ENCODE measurements at regions not wholly inside any gene's neighbourhood (a gene's known extent, or its start where the extent isn't known, plus 50 kb on each side); places are given as distances from the start of the nearest gene placed in this dataset.

- no peak for TF ChIP-seq EZH2 (IDR thresholded peaks at IDR 0.05; ENCODE audit: low read length, missing control alignments)
- TF ChIP-seq CTCF (conservative IDR thresholded peaks at IDR 0.05 in 1 of 2, IDR thresholded peaks at IDR 0.05 in 1 of 2; ENCODE audit: low read depth in 1 of 2, low read length in 2 of 2), result no peak
- Histone ChIP-seq H3K27ac (ENCODE audit: insufficient read depth, low read length) (no peak overlapping the region), H4K20me1 (ENCODE audit: control insufficient read depth, extremely low read depth, insufficient read depth, low read length) (no peaks in the 10 kb centered on the region), H3K4me3 (replicated peaks in 1 of 4; ENCODE audit: control extremely low read depth in 1 of 4, insufficient read depth in 1 of 4, low read depth in 3 of 4, low read length in 4 of 4) (no peak overlapping the region), H3K4me2 (ENCODE audit: extremely low read depth, insufficient read depth, low read length) (no peak overlapping the region), H3K9ac (ENCODE audit: insufficient read depth, low read length) (no peak overlapping the region), H2AFZ (ENCODE audit: low read length) (no peak overlapping the region), H3K9me3 (ENCODE audit: control insufficient read depth, insufficient read depth, low read depth, low read length) (no peaks in the 10 kb centered on the region), H3K36me3 (ENCODE audit: control insufficient read depth, insufficient read depth, low read length) (no peaks in the 10 kb centered on the region), H3K27me3 (ENCODE audit: control insufficient read depth, insufficient read depth, low read length) (no peaks in the 10 kb centered on the region), H3K4me1 (ENCODE audit: control insufficient read depth, extremely low read depth, insufficient read depth, low read length) (no peaks in the 10 kb centered on the region), H3K79me2 (ENCODE audit: control insufficient read depth, insufficient read depth, low read length) (no peaks in the 10 kb centered on the region)
- no peak for DNase-seq (ENCODE audit: low read depth in 2 of 2)
Observed at GRCh38 chr5:56594792-56595191, 220.6 kb upstream of the MAP3K1 start.

DNA sequence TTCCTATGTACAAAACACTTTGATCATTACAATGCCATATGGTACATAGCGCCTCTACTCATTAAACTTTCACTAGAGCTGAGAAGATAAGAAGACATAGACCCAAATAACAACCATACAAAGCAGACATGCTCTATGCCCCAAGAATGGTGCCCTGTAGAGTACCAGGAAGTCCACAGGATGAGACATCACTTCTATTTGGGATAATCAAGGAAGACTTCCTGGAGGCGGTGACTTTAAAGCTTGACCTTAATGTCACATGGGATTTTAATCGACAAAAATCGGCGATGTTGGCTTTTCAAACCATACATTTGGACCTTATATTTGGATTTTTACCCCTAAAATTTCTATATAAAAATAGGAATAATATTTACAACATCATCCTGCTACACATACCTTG, 224.3 kb upstream of the MAP3K1 start:
- H3K4me1 ChIP-seq (ENCODE audit: control insufficient read depth, extremely low read depth, insufficient read depth, low read length), result peaks cover 1% of the 10 kb centered on the region
- H3K36me3 ChIP-seq (ENCODE audit: control insufficient read depth, insufficient read depth, low read length), result no peaks in the 10 kb centered on the region
- no peak overlapping the region for H3K9ac ChIP-seq (ENCODE audit: insufficient read depth, low read length)
- H3K4me2 ChIP-seq (ENCODE audit: extremely low read depth, insufficient read depth, low read length), result no peak overlapping the region
- no peaks in the 10 kb centered on the region for H4K20me1 ChIP-seq (ENCODE audit: control insufficient read depth, extremely low read depth, insufficient read depth, low read length)
- peaks cover 5% of the 10 kb centered on the region for H3K27me3 ChIP-seq (ENCODE audit: control insufficient read depth, insufficient read depth, low read length)
- no peaks in the 10 kb centered on the region for H3K79me2 ChIP-seq (ENCODE audit: control insufficient read depth, insufficient read depth, low read length)
- DNase-seq (ENCODE audit: low read depth in 2 of 2), result no peak
- no peak overlapping the region for H3K4me3 ChIP-seq (replicated peaks in 1 of 4; ENCODE audit: control extremely low read depth in 1 of 4, insufficient read depth in 1 of 4, low read depth in 3 of 4, low read length in 4 of 4)
- TF ChIP-seq EZH2 (IDR thresholded peaks at IDR 0.05; ENCODE audit: low read length, missing control alignments) (no peak), CTCF (conservative IDR thresholded peaks at IDR 0.05 in 1 of 2, IDR thresholded peaks at IDR 0.05 in 1 of 2; ENCODE audit: low read depth in 1 of 2, low read length in 2 of 2) (no peak)
- H2AFZ ChIP-seq (ENCODE audit: low read length), result no peak overlapping the region
- no peaks in the 10 kb centered on the region for H3K9me3 ChIP-seq (ENCODE audit: control insufficient read depth, insufficient read depth, low read depth, low read length)
- no peak overlapping the region for H3K27ac ChIP-seq (ENCODE audit: insufficient read depth, low read length)

GRCh38 chr5:56589481-56589860, 225.9 kb upstream of the MAP3K1 start:
- H3K9ac ChIP-seq (ENCODE audit: insufficient read depth, low read length), result no peak overlapping the region
- peaks cover 3% of the 10 kb centered on the region for H3K4me1 ChIP-seq (ENCODE audit: control insufficient read depth, extremely low read depth, insufficient read depth, low read length)
- no peaks in the 10 kb centered on the region for H4K20me1 ChIP-seq (ENCODE audit: control insufficient read depth, extremely low read depth, insufficient read depth, low read length)
- TF ChIP-seq EZH2 (IDR thresholded peaks at IDR 0.05; ENCODE audit: low read length, missing control alignments) (no peak), CTCF (conservative IDR thresholded peaks at IDR 0.05 in 1 of 2, IDR thresholded peaks at IDR 0.05 in 1 of 2; ENCODE audit: low read depth in 1 of 2, low read length in 2 of 2) (no peak)
- H3K36me3 ChIP-seq (ENCODE audit: control insufficient read depth, insufficient read depth, low read length), result no peaks in the 10 kb centered on the region
- no peak overlapping the region for H2AFZ ChIP-seq (ENCODE audit: low read length)
- H3K27me3 ChIP-seq (ENCODE audit: control insufficient read depth, insufficient read depth, low read length), result peaks cover 5% of the 10 kb centered on the region
- H3K9me3 ChIP-seq (ENCODE audit: control insufficient read depth, insufficient read depth, low read depth, low read length), result no peaks in the 10 kb centered on the region
- no peak overlapping the region for H3K27ac ChIP-seq (ENCODE audit: insufficient read depth, low read length)
- no peak for DNase-seq (ENCODE audit: low read depth in 2 of 2)
- no peak overlapping the region for H3K4me2 ChIP-seq (ENCODE audit: extremely low read depth, insufficient read depth, low read length)
- H3K79me2 ChIP-seq (ENCODE audit: control insufficient read depth, insufficient read depth, low read length), result no peaks in the 10 kb centered on the region
- H3K4me3 ChIP-seq (replicated peaks in 1 of 4; ENCODE audit: control extremely low read depth in 1 of 4, insufficient read depth in 1 of 4, low read depth in 3 of 4, low read length in 4 of 4), result no peak overlapping the region

Measured in fibroblast of lung (primary cell).